D721Med (cell line): ENCODE measurements at regions not wholly inside any gene's neighbourhood (a gene's known extent, or its start where the extent isn't known, plus 50 kb on each side); places are given as distances from the start of the nearest gene placed in this dataset.

Source experiments
- DNase-seq: peaks from one replicate; pipeline ENCODE4 v3.0.0; 2011; ENCODE audit warnings: low spot score; ENCODE audit not compliant: insufficient read length
- FAIRE-seq: peaks from 2 replicates; lab custom pipeline; 2011; peaks lifted over from hg19 to GRCh38; lab: Jason Lieb, UNC
- CTCF ChIP-seq: IDR thresholded peaks from 2 replicates; pipeline ENCODE4 v1.5.1; 2012; ENCODE audit warnings: mild to moderate bottlenecking, control low read depth; ENCODE audit not compliant: insufficient read depth; ENCODE audit errors: missing control alignments

DNA sequence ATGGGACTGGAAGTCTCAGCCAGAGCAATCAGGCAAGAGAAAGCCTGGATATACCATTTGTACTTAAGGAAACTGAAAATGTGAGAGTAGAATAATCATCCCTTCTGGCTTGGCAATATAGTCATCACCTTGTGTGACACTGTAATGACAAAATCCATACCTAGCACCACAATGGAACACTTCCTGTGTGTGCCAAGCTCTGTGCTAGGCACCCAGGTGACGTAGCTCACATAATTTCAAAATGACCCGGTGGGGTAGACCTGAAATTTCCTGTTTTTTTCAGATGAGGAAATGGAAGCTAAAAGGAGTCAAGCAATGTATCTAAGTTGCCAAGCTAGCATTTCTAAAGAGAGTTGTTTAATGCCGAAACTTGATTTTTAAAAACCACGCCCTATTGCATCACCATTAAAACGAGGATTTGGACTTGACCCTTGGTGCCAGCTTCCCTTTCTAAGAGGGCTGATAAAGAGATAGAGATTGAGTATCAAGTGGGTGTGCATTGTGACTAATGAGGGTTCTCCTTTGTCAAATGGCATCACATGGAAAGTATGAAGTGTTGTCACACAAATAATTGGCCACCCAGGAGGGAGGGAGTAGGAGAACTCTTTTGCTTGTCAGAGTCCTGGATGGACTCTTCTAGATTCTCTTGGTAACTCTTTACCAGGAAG, 141.3 kb upstream of the PDZRN3 start:
- no peak for TF ChIP-seq CTCF
- no peak for FAIRE-seq
- DNase-seq = no peak

DNA sequence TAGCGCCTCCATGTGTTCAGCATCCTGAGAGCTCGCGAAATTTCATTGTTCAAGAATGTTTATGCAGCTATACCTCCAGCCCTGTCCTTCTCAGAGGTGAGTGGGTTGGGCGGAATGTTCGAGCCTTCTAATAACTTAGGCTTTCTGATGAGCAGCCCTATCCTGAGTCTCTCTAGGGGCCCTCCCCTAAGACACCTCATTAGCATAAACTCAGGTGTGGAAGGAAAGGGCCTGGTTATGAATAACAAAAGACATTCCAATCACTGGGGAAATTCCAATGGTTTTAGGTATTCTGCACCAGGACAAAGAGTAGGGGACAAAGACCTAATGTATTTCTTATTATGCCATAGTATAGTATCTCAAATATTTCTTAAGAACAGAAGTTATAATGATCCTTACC, 138.1 kb upstream of the PDZRN3 start:
- FAIRE-seq = no peak
- TF ChIP-seq CTCF = no peak
- no peak for DNase-seq

GRCh38 chr3:73759297-73759711, 134.6 kb upstream of the PDZRN3 start:
- TF ChIP-seq CTCF = no peak
- FAIRE-seq (no peak), DNase-seq (no peak)

- DNase-seq = no peak
- no peak for FAIRE-seq
- TF ChIP-seq CTCF = no peak
Observed at GRCh38 chr3:73757536-73757935, 132.8 kb upstream of the PDZRN3 start.

DNA sequence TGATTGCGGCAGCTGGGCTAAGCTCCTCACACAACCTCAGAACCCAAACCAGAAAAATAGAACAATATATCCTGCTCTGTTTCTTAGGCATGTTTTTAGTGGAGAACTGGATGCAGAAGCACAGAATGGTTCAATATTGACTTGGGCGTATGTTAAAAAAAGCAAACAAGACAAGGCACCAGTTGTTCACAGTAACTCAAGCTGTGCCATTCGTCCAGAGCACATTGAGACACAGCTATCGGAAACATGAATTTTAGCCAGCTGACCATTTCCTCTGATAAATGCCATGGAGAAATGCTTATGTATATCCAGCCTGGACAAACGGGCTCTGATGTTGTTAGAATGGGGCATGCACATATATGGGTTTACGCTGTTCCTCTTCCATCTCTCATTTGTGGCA, 129.2 kb upstream of the PDZRN3 start:
- DNase-seq = no peak
- no peak for FAIRE-seq
- TF ChIP-seq CTCF = no peak

DNA sequence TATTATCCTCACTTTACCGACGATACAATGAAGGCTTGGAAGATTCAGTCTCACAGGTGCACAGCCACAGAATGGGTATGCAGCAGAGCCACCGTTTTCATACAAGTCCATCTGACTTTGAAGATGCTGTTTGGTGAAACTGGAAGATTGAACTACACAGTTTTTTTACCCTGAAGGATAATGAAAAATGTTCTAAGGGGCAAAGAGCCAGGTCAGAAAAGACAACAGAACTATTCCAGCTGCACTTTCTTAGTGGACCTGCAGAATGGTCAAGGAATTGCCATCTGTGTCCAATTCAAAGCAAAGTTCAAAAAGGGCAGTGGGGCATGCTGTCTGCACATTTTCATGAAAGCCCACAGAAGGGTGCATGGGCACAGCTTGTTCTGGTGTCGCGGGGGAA, 127.6 kb upstream of the PDZRN3 start:
- TF ChIP-seq CTCF = no peak
- no peak for DNase-seq
- no peak for FAIRE-seq

DNA sequence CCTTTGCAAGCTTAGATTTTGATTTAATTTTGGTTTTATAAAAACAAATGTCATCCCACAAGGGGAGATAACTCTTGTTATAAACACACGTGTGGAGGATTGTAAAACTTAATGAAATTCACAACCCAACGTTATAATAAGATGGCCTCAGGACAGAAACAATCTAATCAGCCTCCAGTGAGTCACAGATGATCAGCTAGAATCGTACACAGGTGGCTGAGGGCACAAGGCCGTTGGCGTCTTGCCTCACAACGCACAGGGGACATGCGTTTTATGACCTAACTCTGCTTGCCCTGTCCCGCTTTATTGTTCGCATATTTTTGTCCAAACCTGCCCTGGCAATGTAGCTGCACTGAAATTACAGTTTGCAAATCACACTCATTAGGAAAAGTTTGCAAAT, 121.9 kb upstream of the PDZRN3 start:
- TF ChIP-seq CTCF = no peak
- no peak for FAIRE-seq
- DNase-seq = no peak
